HUES48 (cell line): ENCODE measurements at regions not wholly inside any gene's neighbourhood (a gene's known extent, or its start where the extent isn't known, plus 50 kb on each side); places are given as distances from the start of the nearest gene placed in this dataset.

Experiments
- H3K27ac ChIP-seq: one replicate; pipeline ENCODE4 v1.7.0; 2013; ENCODE audit warnings: low read depth, low read length, inconsistent platforms
- H3K27me3 ChIP-seq: 2 replicates; pipeline ENCODE4 v1.6.1; 2013; ENCODE audit warnings: mild to moderate bottlenecking, low read length; ENCODE audit not compliant: control insufficient read depth, insufficient read depth
- H3K36me3 ChIP-seq: 2 replicates; pipeline ENCODE4 v1.6.1; 2013; ENCODE audit warnings: low read length; ENCODE audit not compliant: control insufficient read depth, insufficient read depth
- H3K4me1 ChIP-seq: 2 replicates; pipeline ENCODE4 v1.6.1; 2013; ENCODE audit warnings: mild to moderate bottlenecking, low read length; ENCODE audit not compliant: control insufficient read depth, insufficient read depth
- H3K4me3 ChIP-seq: 2 replicates; pipeline ENCODE4 v1.5.1; 2013; ENCODE audit warnings: mild to moderate bottlenecking, low read depth, low read length
- H3K9ac ChIP-seq: 2 replicates; pipeline ENCODE4 v1.6.1; 2013; ENCODE audit warnings: mild to moderate bottlenecking, low read depth, low read length, moderate library complexity
- H3K9me3 ChIP-seq: 2 replicates; pipeline ENCODE4 v1.6.1; 2013; ENCODE audit warnings: low read length; ENCODE audit not compliant: control insufficient read depth, insufficient read depth

- Histone ChIP-seq H3K27me3 (no peaks in the 10 kb centered on the region), H3K36me3 (no peaks in the 10 kb centered on the region), H3K9ac (no peak overlapping the region), H3K9me3 (no peaks in the 10 kb centered on the region), H3K4me3 (no peak overlapping the region), H3K4me1 (peaks cover 17% of the 10 kb centered on the region), H3K27ac (no peak overlapping the region)
Measured at GRCh38 chr4:149136951-149137620, 678.6 kb downstream of the IQCM start.

DNA sequence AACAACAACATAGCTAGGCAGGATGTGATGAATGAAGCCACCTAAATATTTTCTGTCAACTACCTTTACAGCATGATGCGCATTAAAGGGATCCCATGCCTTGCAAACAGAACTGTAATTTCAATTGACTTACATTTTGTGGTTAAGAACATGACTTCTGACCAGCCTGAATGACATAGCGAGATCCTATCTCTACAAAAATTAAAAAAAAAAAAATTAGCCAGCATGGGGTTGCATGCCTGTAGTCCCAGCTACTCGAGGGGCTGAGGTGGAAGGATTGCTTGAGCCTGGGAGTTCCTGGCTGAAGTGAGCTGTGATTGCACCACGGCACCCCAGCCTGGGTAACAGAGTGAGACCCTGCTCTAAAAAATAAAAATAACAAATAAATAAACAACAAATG, 680.6 kb downstream of the IQCM start:
- H3K9me3 ChIP-seq, result no peaks in the 10 kb centered on the region
- H3K4me1 ChIP-seq, result peaks cover 11% of the 10 kb centered on the region
- H3K36me3 ChIP-seq, result no peaks in the 10 kb centered on the region
- no peak overlapping the region for H3K4me3 ChIP-seq
- H3K27ac ChIP-seq, result no peak overlapping the region
- no peaks in the 10 kb centered on the region for H3K27me3 ChIP-seq
- no peak overlapping the region for H3K9ac ChIP-seq

DNA sequence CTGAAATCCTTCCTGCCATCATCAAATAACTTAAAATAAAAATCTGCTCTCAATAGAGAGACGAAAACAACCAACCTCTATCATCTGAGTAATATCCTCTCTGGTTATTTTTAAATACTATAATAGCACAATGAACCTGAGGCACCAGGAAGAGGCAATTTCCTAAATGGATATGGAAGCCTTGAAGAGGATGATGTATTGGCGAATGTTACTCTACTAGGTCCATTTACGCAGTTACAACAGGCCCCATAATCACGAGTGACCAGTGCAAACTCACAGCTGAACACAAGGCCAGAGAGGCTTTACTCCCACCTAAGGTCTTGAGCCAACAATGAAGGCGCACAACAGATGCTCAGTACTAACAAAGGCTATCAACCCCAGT, 678.8 kb upstream of the NR3C2 start:
- Histone ChIP-seq H3K4me1 (peaks cover 3% of the 10 kb centered on the region; the same call in 1 of the 2 replicates), H3K27ac (no peak overlapping the region), H3K4me3 (no peak overlapping the region), H3K36me3 (no peaks in the 10 kb centered on the region), H3K9ac (no peak overlapping the region), H3K27me3 (no peaks in the 10 kb centered on the region), H3K9me3 (no peaks in the 10 kb centered on the region)

GRCh38 chr4:149120331-149121022, 678.3 kb upstream of the NR3C2 start:
- Histone ChIP-seq H3K9ac (no peak overlapping the region), H3K36me3 (no peaks in the 10 kb centered on the region), H3K4me3 (no peak overlapping the region), H3K27me3 (no peaks in the 10 kb centered on the region), H3K4me1 (peaks cover 4% of the 10 kb centered on the region; the same call in 1 of the 2 replicates), H3K27ac (no peak overlapping the region), H3K9me3 (no peaks in the 10 kb centered on the region)

GRCh38 chr4:149116806-149117205, 674.6 kb upstream of the NR3C2 start:
- H3K4me1 ChIP-seq, result peaks cover 4% of the 10 kb centered on the region; the same call in 1 of the 2 replicates
- no peak overlapping the region for H3K4me3 ChIP-seq
- no peaks in the 10 kb centered on the region for H3K9me3 ChIP-seq
- no peak overlapping the region for H3K27ac ChIP-seq
- no peaks in the 10 kb centered on the region for H3K36me3 ChIP-seq
- no peak overlapping the region for H3K9ac ChIP-seq
- no peaks in the 10 kb centered on the region for H3K27me3 ChIP-seq

DNA sequence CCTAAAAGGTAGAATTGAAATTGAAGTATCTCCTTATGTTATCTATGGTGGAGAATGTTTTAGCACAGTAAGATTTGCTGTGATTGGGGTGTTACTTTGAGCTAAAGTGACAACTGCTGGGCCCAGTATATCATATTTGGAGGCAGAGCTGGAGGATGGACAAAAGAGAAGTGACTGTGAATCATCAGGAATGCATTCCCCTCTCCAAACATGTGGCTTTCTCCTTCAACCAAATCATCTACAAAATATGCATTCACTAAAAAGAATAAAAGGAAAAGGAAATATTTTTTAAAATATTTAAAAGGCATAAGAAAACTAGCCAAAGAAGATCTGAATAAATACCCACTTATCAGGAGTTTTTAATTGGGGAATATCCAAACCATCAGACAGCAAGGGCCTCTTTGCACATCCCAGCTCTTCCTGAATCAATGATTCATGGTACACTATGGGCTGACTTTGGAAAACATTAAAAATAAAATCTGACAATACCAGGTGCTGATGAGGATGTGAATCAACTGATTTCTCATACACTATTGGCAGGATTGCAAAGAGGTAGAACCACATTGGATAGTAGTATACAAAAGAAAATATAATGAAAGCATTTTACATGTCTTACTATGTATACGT, 671.7 kb upstream of the NR3C2 start:
- H3K4me1 ChIP-seq, result peaks cover 4% of the 10 kb centered on the region; the same call in 1 of the 2 replicates
- no peak overlapping the region for H3K4me3 ChIP-seq
- no peaks in the 10 kb centered on the region for H3K36me3 ChIP-seq
- H3K27me3 ChIP-seq, result no peaks in the 10 kb centered on the region
- H3K9ac ChIP-seq, result no peak overlapping the region
- H3K27ac ChIP-seq, result no peak overlapping the region
- H3K9me3 ChIP-seq, result no peaks in the 10 kb centered on the region

DNA sequence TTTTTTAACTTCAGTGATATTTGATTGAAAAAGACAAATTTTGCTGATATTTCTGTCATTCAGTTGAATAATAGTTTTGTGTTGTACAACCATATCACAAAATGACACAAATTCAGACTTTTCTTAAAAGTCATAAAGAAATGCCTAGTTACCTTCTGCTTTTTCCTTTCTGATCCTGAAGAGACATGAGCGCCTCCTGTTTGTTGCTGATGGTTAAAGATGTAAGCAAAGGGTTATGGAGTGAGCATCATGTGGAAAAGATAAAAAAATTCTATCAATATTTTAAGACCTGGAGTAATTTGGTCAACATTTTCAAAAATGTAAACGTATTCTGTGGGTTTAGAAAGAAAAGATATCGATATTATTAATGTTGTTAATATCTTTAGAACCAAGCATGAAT, 669.9 kb upstream of the NR3C2 start:
- Histone ChIP-seq H3K4me1 (peaks cover 6% of the 10 kb centered on the region; the same call in 1 of the 2 replicates), H3K36me3 (no peaks in the 10 kb centered on the region), H3K9me3 (no peaks in the 10 kb centered on the region), H3K9ac (no peak overlapping the region), H3K27me3 (no peaks in the 10 kb centered on the region), H3K4me3 (no peak overlapping the region), H3K27ac (no peak overlapping the region)

GRCh38 chr4:149110481-149110880, 668.3 kb upstream of the NR3C2 start:
- H3K27me3 ChIP-seq, result no peaks in the 10 kb centered on the region
- H3K9me3 ChIP-seq, result no peaks in the 10 kb centered on the region
- no peak overlapping the region for H3K4me3 ChIP-seq
- H3K27ac ChIP-seq, result no peak overlapping the region
- H3K4me1 ChIP-seq, result 0 out of 2 replicates have a peak, but pooled peaks cover 2% of the 10 kb centered on the region
- no peak overlapping the region for H3K9ac ChIP-seq
- H3K36me3 ChIP-seq, result no peaks in the 10 kb centered on the region

DNA sequence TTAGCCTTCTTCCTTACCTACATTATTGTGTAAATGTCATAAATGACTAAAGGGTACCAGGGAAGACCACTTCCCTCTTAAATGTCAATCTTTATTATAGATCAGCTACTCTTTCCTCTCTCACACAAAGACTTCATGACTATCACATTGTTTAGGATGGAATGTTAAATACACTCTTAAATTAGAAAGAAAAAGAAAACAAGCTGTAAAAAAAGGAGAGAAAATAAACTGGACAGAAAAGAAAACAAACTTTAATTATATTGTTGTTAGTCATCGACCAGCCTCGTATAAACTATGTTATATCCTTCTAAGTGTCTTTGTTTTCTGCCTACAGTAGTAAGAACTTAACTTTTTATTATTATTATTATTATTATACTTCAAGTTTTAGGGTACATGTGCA, 666.4 kb upstream of the NR3C2 start:
- Histone ChIP-seq H3K4me3 (no peak overlapping the region), H3K4me1 (0 out of 2 replicates have a peak, but pooled peaks cover 2% of the 10 kb centered on the region), H3K27ac (no peak overlapping the region), H3K9ac (no peak overlapping the region), H3K36me3 (no peaks in the 10 kb centered on the region), H3K27me3 (no peaks in the 10 kb centered on the region), H3K9me3 (no peaks in the 10 kb centered on the region)

- Histone ChIP-seq H3K9ac (no peak overlapping the region), H3K4me3 (no peak overlapping the region), H3K27ac (no peak overlapping the region), H3K9me3 (no peaks in the 10 kb centered on the region; the same call in 1 of the 2 replicates), H3K4me1 (no peaks in the 10 kb centered on the region), H3K36me3 (no peaks in the 10 kb centered on the region), H3K27me3 (no peaks in the 10 kb centered on the region)
Measured at GRCh38 chr4:149102765-149103164, 660.6 kb upstream of the NR3C2 start.

- no peak overlapping the region for H3K9ac ChIP-seq
Measured at GRCh38 chr4:149101649-149102048, 659.4 kb upstream of the NR3C2 start.

More at GRCh38 chr4:149101649-149102048, 659.4 kb upstream of the NR3C2 start:
- Histone ChIP-seq H3K4me1 (no peaks in the 10 kb centered on the region), H3K4me3 (no peak overlapping the region), H3K27ac (no peak overlapping the region), H3K9me3 (peaks cover 3% of the 10 kb centered on the region; the same call in 1 of the 2 replicates), H3K36me3 (no peaks in the 10 kb centered on the region), H3K27me3 (no peaks in the 10 kb centered on the region)
